Stimulated activated CD4-positive, alpha-beta T cell treated with anti-CD3 and anti-CD28 coated beads, TNF-alpha, amount 100 ng/mL, for 1 hour (primary cell): ENCODE measurements at regions not wholly inside any gene's neighbourhood (a gene's known extent, or its start where the extent isn't known, plus 50 kb on each side); places are given as distances from the start of the nearest gene placed in this dataset.

Experiments
- DNase-seq, 3 donors: peaks; one replicate each; pipeline ENCODE4 v3.0.0-alpha.2; 2020; ENCODE audit warnings: low read depth in 3 of 3, low spot score in 1 of 3

DNA sequence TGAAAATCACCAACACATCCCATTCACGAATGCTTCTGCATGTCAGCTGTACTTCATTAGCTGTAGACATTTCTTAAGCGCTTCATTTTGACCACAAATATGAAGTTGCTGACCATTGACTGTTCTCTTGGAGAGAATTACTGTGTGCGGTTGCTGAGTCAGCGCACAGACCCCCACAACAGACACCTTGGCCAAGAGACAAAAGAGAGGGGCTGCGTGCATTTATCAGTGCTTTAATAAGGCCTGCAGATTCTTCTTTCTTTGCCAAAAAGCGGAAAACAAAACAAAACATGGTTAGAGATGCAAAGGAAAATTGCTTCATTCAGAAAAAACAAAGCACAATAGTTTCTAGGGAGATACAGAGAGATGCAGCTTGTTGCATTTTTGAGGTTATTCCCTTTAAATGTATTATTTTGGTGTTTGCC, 174.7 kb downstream of the ACKR3 start:
- no peak for DNase-seq

DNA sequence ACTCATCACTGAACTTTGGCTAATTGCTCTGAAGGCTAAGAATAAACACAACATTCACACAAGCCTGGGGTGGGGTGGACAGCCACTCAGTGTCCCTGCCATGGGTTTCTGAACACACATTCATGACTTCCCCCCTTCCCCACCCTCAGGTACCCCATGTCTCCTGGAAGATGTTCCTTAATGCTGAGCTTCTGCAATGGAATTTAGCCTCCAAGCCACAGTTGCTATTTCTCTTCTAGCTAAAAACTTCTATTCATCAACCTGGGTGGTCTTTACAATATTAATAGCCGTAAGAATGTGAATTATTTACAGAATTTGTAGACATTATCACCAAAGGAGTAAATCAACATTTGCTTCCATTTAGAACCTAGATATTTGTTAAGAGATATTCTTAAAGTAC, 175.1 kb downstream of the ACKR3 start:
- DNase-seq: no peak

DNA sequence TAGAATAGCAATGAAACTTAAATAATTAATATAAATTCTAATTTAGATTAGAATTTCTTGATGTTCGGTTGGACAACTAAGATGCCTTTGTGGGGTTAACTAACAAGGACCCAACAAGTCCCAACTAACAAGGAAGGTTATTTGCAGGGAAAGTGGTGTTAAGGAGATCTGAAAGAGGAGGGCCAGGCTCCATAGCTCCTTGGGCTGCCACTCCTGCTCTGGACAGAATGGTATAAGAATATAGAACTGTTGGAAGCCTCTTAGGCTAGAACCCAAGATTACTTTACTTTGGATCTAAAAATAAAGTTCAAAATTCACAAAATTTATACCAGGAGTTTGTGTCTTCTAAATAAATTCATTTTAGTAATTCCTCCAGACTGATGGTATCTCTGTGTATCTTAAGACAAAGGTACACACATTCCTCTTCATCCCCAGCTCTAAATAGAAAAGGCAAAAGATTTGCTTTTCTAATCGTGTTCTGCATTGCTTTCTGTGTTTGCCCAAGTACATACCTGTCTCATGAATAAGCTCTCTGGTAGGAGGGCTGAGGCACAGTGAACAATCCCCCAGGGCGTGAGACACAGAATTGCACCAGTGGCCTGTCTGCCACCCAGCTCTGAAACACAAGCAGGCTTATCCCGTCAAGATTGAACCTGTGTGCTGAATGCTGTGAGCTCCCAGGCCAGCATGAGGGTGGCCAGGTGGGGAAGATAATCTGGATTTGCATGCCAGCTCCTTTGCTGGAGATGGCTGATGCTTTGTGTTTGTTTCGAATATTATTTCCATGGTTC, 176.0 kb downstream of the ACKR3 start:
- no peak for DNase-seq

DNA sequence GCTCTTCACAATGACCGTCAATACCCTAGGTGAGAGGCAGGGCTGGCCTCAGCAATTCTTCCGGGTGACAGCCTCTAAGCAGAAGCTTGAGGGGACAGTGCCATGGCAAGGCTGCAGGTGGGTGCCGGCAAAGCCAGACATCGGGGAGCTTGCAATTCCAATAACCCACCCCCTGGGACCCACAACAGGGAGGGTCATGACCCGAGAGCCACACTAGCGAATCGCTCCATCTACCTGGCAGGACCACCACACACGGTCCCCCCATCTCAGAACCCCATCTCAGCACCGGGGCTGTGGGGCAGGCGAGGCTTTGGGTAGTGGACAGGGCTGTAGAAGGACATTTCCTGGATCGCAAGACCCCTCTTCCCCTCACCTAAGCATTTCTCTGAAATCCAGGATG, 177.2 kb downstream of the ACKR3 start:
- no peak for DNase-seq

DNA sequence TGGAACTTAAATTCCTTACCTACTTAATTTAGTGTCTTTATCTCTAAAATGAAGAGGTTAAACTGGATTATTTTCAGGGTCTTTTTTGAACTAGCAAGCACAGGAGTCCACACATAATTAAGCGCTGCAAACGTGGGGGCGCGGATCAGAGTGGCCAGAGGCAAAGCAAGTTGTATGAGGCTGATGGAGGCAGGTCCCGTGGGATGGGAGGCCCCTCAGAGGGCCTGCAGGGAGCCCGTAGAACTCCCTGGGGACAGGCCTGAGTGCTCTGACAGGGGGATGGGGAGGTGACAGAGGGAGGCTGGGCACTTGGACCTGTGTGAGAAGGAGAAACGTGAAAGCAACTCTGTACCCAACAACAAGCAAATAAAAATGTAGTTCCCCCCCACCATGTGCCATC, 177.8 kb downstream of the ACKR3 start:
- DNase-seq: no peak

DNA sequence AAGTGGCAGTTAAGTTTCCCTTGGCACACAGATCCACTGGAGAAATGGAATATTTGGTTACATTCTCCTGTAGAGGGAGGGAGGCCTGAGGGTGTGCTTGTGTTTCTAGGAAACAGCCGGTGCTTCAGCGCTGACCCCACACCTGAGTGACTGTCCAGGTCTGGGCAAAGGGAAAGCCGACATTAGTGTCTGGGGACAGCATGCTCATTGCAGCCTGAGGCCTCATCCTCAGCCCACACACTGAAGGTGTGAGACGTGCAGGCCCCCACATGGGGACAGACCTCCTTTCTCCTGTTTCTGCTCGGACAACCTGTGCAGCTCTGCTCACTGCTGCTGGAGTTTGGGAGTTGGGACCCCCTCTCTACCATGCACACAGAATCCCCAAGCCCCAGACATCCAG, 178.3 kb downstream of the ACKR3 start:
- no peak for DNase-seq

DNA sequence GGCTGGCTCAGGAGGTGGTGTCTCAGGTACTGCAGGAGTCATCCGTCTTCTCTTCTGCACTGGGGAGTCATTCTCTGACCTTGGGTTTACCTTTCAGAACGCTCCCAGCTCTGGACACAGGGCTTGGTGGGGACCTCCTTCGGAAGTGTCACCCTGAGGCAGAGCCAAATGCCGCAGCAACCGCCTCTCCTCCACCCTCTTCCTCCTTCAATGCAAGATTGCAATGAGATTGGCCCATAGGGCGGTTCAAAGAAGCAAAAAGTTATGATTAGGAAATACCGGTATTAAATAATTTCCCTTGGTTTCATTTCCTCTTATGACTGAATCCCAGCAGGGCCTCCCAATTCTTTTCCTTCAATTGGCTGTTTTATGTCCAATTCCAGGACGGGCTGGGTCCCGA, 178.8 kb downstream of the ACKR3 start:
- no peak for DNase-seq

DNA sequence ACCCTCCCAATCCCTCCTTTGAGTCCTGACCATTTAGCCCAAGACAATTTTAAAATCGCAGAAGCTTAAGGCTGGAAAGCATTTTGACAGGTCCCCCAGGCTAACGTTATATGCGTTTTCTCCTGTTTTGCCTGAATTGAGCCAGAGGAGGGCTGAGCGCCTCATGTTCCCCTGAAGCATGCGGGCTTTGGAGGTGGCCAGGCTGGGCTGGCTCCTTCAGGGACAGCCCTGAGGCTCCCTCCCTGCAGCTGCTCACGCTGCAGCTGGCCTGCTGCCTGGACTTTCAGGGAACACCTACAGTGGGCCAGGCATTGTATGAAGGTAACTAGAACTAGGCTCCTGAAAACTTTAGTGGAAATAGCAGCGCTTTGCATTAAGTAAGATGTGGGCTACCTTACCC, 179.2 kb downstream of the ACKR3 start:
- no peak for DNase-seq

DNA sequence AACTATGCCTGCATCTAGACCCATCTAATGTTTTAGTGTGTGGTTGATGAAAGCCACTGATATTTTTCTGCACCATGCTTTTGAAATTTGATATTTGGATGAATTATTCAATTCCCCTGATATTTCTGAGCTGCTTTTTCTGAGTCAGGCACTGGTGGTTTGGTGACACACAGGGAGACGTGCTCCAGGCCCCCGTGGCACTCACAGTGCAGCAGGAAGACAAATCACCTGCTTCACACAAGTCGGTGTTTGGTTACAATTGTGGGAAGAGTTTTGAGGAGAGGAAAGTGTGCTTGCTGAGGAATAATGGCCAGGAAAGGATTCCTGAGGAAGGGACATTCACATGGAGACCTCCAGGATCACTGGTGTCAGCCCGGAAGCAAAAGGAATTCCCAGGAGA, 179.7 kb downstream of the ACKR3 start:
- DNase-seq: no peak

DNA sequence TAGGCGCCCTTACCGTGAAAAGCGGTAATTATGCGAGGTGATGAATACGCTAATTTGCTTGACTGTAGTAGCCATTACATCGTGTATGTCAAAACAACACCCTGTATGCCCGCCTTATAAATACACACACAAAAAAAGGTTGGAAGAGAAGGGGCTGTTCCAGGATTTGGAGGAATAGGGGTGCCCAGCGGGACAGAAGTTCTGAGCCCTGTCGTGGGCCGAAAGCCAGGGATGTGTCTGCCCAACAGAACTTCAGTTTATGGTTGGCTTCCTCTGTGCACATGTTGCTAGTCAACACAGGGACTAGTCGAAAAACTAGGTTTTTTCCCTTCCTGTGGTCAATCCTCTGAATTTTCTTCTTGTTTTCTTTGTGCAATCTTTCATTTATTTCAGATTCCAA, 182.5 kb downstream of the ACKR3 start:
- DNase-seq: no peak

DNA sequence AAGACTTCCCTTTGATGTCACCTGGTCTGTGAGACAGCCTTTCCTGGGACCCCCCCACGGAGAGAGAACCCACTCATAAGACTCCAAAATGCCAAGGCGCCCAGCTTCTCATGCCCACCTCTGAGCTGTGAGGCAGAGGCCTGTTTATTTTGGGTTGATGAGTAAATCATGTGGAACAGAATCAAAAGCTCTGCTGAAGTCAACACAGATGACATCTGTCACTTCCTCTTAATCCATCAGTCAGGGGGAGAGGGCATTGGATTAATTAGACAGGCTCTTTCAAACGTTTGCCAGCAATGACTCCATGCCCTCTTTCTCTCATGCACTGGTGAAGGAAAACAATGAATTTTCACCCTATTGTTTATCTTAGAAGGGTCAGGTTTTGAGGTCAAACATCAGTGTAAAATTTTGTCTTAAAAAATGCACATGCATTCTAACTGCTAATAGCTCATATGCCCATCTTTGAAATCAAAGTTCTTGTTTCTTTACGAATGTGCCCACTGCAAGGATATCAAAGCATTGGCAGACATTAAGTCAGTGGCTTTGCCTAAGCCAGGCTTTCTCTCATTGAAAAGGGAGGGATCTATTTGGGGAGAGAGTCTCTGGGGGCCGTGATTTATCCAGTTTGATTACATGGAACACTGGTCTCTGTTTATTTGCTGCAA, 184.1 kb downstream of the ACKR3 start:
- DNase-seq: no peak

DNA sequence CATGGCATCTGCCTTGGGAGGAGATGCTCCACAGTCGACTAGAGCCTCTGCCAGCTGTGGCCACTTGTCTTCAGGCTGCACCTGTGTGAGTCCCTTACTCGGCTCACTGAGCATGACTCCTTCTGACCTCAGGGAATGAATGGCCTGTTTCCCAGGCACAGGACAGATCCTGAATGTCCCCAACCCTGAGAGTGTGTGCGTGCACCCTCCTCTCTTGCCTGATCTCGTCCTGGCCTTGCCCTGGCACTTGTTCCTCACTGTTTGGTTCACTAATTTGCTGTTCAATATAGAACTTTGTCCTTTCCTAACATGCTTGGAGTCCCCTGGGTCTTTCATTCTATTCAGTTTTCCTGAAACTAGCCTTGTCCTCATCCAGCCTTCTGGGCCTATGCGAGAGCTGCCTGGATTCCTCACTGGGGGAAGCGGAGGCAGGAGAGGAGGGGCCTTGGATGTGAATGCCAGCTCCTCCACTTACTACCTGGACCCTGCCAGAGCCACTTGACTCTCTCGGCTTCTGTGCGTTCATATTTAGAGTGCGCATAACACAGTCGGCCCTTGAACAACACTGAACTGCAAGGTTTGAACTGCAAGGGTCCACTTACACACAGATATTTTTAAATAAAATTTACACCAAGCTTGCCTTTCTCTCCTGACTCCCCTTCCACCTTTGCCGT, 184.8 kb downstream of the ACKR3 start:
- DNase-seq: no peak

DNA sequence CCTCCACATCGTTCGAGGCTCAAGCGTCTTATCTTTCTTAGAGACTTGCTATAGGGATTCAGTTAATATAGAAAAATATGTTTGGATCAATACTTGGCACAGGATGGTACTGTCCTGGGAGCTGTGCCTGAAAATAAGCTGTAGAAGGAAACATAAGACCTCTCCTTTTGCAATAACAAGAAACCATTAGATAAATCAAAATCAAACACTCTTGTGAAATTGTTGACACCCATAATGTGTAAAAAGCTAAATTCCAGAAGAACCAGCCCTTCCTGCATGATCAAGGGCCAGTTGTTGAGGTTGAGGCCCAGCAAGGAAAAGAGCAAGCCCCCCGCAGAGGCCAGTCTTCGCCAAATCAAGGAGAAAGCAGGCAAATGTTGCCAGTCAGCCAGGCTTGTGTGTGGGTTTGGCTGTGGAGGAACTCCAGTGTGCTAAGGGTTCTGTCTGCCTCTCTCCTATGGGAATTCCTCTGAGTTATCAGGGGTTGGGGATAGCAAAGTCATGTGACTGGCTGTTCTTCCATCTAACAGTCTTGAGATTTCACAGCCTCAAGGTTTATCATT, 185.7 kb downstream of the ACKR3 start:
- no peak for DNase-seq

DNA sequence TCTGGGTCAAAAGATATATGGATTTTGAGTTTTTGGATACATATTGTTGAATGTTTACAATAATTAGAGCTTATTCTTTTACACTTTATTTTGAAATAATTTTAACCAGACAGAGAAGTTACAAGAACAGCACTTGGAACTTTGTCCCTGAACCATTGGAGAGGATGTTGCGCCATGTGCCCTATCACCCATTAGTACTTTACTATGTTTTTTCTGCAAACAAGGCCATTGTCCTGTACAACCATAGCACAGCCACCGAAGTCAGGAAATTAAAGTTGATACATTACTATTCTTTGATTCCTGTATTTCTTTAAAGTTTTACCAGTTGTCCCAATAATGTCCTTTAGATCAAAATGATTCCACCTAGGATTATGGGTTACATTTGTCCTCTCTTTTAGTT, 188.8 kb downstream of the ACKR3 start:
- DNase-seq: no peak

DNA sequence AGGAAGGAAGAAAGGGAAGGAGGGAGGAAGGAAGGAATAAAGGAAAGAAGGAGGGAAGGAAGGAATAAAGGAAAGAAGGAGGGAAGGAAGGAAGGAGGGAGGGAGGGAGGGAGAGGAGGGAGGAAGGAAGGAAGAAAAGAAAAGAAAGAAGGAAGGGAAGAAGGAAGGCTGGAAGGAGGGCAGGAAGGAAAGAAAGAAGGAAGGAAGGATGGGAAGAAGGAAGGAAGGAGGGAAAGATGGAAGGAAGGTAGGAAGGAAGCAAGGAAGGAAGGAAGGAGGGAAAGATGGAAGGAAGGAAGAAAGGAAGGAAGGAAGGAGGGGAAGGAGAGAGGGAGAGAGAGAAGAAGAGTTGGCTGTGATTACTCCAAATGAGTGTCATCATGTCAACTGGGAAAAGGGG, 190.6 kb downstream of the ACKR3 start:
- DNase-seq: no peak

DNA sequence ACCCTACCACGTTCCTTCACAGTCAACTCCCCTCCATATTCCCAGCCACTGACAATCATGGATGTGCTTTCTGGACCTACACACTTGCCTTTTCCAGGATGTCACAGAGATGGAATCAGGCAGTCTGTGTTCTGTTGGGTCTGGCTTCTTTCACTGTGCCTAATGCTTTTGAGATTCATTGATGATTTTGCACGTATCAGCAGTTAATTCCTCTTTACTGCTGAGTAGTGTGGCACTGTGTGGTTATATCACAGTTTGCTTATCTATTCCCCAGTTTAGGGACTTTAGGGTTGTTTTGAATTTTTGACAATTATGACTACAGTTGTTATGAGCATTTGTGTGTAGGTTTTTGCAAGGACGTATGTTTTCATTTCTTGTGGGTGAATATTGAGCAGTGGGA, 191.7 kb downstream of the ACKR3 start:
- DNase-seq: no peak

DNA sequence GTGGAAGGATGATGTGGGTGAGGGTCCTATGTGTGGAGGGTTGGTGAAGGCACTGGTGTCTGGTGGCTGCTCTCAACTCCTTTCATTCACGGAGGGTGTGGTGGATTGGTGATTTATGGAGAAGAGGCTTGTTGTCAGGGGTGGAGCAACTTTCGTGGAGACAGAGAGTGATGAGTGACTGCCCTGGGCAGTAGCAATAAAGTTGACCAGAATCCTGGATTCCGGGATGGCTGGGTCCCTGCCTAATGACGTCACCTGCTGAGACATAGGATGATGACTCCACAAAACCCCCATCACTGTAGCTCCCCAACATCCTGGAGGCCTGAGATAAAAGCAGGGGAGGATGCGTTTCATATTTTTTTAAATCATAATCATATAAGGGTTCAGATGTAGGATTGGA, 193.0 kb downstream of the ACKR3 start:
- DNase-seq: no peak

DNA sequence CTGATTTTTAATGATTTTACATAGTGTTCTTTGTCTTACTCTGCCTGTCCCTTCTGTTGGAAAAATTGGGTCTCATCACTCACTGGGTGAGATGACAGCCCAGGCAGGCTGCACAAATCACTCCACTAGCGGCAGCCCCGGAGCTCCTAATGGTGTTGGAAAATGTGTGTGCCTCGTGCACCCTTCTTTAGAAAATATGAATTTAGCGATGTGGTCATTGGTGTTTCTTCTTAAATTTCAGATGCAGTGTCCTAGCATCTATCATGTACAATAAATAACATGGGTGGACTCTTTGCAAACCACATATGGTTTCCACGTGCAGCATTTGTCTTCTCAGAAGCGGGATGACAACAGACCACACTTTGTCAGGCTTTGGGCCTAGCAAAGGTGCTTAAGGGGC, 194.2 kb downstream of the ACKR3 start:
- DNase-seq: no peak

DNA sequence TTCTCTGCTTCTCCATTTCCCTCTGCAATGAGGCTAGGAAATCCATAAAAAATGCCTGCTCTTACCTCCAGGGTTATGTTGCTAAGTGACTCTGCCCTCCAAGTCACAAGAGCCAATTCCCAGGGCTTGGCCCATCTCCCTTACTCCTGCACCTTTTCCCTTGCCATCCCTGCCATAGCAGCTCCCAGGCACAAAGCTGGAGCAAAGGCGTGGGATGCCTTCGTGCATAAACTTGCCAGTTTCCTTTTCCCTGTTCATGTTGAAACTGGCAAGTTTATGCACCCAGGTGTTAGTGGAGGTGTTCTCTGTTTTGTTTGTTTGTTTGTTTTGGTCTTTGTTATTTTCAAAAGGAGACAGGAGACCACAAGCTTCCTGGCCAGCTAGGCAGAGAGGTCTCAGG, 195.1 kb downstream of the ACKR3 start:
- no peak for DNase-seq

DNA sequence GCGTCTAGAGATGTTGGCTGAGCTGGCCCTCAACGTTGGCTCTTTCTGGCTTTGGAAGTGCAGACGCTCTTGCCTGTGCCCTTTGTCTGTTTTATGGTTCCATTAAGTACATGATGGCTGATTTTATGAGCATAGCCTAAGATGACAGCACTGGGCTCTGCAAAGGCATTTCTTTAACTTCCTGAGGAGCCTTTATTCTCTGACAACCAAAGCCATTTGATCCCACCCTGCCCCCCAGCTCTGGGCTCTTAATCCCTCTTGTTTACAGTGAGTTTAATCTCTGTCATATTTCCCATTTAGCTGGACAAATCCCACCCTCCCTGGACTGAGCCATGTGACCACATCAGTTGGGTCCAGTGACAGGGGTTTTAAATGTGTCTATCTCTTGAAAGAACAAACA, 195.9 kb downstream of the ACKR3 start:
- no peak for DNase-seq

DNA sequence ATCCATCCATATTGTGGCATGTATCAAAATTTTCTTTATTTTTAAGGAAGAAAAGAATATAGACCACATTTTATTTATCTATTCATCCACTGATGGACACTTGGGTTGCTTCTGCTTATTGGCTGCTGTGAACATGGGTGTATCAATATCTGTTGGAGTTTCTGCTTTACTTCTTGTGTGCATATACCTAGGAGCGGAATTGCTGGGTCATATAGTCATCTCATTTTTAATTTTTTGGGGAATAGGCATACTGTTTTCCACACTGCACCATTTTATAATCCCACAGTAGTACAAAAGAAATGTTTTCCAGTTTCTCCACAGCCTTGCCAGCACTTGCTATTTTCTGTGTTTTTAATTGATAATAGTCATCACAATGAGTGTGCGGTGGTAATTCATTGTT, 197.2 kb downstream of the ACKR3 start:
- DNase-seq: no peak

DNA sequence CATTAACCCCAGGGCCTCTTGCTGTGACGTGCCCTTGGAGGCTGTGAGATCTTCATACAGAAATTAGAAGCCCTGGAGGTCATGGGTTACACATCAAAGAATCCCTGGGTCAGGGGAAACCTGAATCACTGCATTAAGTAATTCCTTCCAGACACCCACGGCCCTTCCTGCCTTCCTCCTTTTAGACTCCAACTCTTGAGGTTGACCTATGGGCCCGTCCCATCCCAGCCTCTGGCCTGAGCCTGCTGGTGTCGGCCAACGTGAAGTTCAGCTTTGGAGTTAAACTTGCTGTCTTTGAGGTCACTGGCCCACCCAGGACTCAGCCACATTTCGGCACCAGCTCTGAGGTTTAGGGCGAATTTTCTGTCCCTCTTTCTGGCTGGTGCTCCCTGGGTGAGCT, 198.3 kb downstream of the ACKR3 start:
- DNase-seq: no peak
